ENCODE measurements at regions not wholly inside any gene's neighbourhood (a gene's known extent, or its start where the extent isn't known, plus 50 kb on each side); places are given as distances from the start of the nearest gene placed in this dataset.

DNA sequence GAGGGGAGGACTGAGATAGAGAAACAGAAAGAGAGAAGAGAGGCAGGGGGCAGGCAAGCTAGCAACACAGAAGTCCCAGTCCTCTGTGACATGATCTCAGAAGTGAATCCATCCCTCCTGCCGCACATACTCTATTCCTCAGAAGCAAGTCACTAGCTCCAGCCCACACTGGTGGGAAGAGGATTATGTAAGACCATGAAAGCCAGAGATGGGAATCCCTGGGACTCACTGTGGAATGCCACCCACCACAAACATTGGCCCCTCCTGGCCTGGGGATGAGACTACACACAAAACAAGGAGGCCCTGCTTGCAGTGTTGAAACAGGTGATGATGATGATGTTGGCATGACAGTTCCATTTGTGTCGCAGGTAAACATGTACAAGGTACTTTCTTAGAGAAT is 419.9 kb downstream of the IRS2 start:
- H3K79me2 ChIP-seq (ENCODE audit: insufficient read depth, low read length): no peaks in the 10 kb centered on the region
- no peaks in the 10 kb centered on the region for H3K9me3 ChIP-seq (ENCODE audit: low read length)
- H4K20me1 ChIP-seq (ENCODE audit: insufficient read depth, low read length): no peaks in the 10 kb centered on the region
- no peaks in the 10 kb centered on the region for H3K27me3 ChIP-seq (ENCODE audit: insufficient read depth, low read length)
- H3K9me2 ChIP-seq (ENCODE audit: low read depth, low read length): no peaks in the 10 kb centered on the region
- no peak overlapping the region for H2AFZ ChIP-seq (ENCODE audit: low read length)
- H3K9ac ChIP-seq (ENCODE audit: low read length): no peak overlapping the region
- H3K4me2 ChIP-seq (ENCODE audit: low read length): no peak overlapping the region
- no peak overlapping the region for H3K4me3 ChIP-seq (ENCODE audit: low read depth, low read length, poor library complexity, severe bottlenecking)
- no peaks in the 10 kb centered on the region for H3K36me3 ChIP-seq (ENCODE audit: insufficient read depth, low read length)
- TF ChIP-seq CTCF (IDR thresholded peaks at IDR 0.05; ENCODE audit: low read length) (no peak), EZH2 (IDR thresholded peaks at IDR 0.05; ENCODE audit: borderline replicate concordance, low read length) (no peak)
- H3F3A ChIP-seq (ENCODE audit: insufficient read depth, low read length): no peaks in the 10 kb centered on the region
- H3K4me1 ChIP-seq (ENCODE audit: insufficient read depth, low read length, severe bottlenecking): no peaks in the 10 kb centered on the region
- no peak overlapping the region for H3K27ac ChIP-seq (ENCODE audit: low read depth, low read length, poor library complexity, severe bottlenecking)

- Histone ChIP-seq H3K9ac (ENCODE audit: low read length) (no peak overlapping the region), H3K4me2 (ENCODE audit: low read length) (no peak overlapping the region), H2AFZ (ENCODE audit: low read length) (no peak overlapping the region), H3F3A (ENCODE audit: insufficient read depth, low read length) (no peaks in the 10 kb centered on the region), H3K9me2 (ENCODE audit: low read depth, low read length) (no peaks in the 10 kb centered on the region), H3K27me3 (ENCODE audit: insufficient read depth, low read length) (no peaks in the 10 kb centered on the region), H4K20me1 (ENCODE audit: insufficient read depth, low read length) (no peaks in the 10 kb centered on the region), H3K79me2 (ENCODE audit: insufficient read depth, low read length) (no peaks in the 10 kb centered on the region), H3K9me3 (ENCODE audit: low read length) (no peaks in the 10 kb centered on the region), H3K4me1 (ENCODE audit: insufficient read depth, low read length, severe bottlenecking) (no peaks in the 10 kb centered on the region), H3K4me3 (ENCODE audit: low read depth, low read length, poor library complexity, severe bottlenecking) (no peak overlapping the region), H3K36me3 (ENCODE audit: insufficient read depth, low read length) (no peaks in the 10 kb centered on the region), H3K27ac (ENCODE audit: low read depth, low read length, poor library complexity, severe bottlenecking) (no peak overlapping the region)
- TF ChIP-seq EZH2 (IDR thresholded peaks at IDR 0.05; ENCODE audit: borderline replicate concordance, low read length): no peak
- TF ChIP-seq CTCF (IDR thresholded peaks at IDR 0.05; ENCODE audit: low read length): no peak
Measured at GRCh38 chr13:109363431-109363830, 423.0 kb downstream of the IRS2 start.

DNA sequence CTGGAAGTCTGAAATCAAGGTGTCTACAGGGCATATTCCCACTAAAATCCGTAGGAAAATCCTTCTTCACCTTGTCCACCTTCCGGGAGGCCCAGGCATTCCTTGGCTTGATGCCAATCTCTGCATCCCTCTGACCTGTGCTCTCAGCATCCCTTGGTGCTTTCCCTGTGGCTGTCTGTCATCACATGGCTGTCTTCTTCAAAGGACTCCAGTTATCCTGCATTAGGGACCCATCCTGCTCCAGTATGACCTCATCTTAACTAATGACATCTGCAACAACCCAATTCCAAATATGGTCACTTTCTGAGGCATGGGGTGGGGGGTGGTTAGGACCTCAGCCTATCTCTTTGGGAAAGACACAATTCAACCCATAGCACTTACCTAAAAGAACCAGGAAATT is 423.8 kb downstream of the IRS2 start:
- H3K9me2 ChIP-seq (ENCODE audit: low read depth, low read length): no peaks in the 10 kb centered on the region
- H3K27ac ChIP-seq (ENCODE audit: low read depth, low read length, poor library complexity, severe bottlenecking): no peak overlapping the region
- H3K4me3 ChIP-seq (ENCODE audit: low read depth, low read length, poor library complexity, severe bottlenecking): no peak overlapping the region
- no peaks in the 10 kb centered on the region for H3K36me3 ChIP-seq (ENCODE audit: insufficient read depth, low read length)
- no peaks in the 10 kb centered on the region for H3K9me3 ChIP-seq (ENCODE audit: low read length)
- H2AFZ ChIP-seq (ENCODE audit: low read length): no peak overlapping the region
- no peaks in the 10 kb centered on the region for H3F3A ChIP-seq (ENCODE audit: insufficient read depth, low read length)
- TF ChIP-seq CTCF (IDR thresholded peaks at IDR 0.05; ENCODE audit: low read length): no peak
- no peak overlapping the region for H3K4me2 ChIP-seq (ENCODE audit: low read length)
- H3K4me1 ChIP-seq (ENCODE audit: insufficient read depth, low read length, severe bottlenecking): no peaks in the 10 kb centered on the region
- no peak overlapping the region for H3K9ac ChIP-seq (ENCODE audit: low read length)
- H3K79me2 ChIP-seq (ENCODE audit: insufficient read depth, low read length): no peaks in the 10 kb centered on the region
- no peaks in the 10 kb centered on the region for H4K20me1 ChIP-seq (ENCODE audit: insufficient read depth, low read length)
- no peaks in the 10 kb centered on the region for H3K27me3 ChIP-seq (ENCODE audit: insufficient read depth, low read length)
